ENCODE measurements at regions not wholly inside any gene's neighbourhood (a gene's known extent, or its start where the extent isn't known, plus 50 kb on each side); places are given as distances from the start of the nearest gene placed in this dataset.

DNA sequence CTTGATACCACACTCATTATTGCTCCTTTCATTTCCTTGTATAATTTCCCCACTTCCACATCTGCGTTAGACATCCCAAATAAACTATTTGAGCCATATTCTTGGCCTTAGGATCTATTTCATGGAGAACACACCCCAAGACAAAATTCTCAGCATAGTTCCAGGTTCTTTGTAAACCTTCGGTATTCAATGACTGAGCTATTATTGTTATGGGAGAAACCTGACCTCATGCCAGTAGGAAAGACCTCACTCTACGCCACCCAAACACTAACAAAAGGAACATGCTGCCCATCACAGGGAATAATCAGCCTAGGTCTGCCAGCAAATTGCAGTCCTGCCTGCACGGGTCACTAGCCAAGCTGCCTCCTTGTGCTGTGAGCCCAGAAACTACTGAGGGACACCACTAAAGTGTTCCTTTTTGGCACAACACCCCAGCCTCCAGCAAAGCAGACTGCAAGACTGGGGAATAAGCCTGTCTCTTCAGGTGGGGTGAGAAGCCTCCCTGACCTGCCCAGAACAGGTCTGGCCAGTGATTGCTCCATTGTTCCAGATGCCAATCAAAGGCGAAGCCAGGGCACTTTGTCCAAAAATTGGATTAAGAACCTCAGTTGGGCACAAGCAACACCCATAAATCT is 371.8 kb downstream of the MAFB start:
- Histone ChIP-seq H3K27me3 (ENCODE audit: control insufficient read depth in 2 of 2, insufficient read depth in 2 of 2, low read length in 2 of 2) (no peaks in the 10 kb centered on the region), H3K9ac (replicated peaks; ENCODE audit: extremely low read depth, insufficient read depth, low read length) (no peak overlapping the region), H3K79me2 (ENCODE audit: control insufficient read depth, insufficient read depth, low read length) (no peaks in the 10 kb centered on the region), H3K4me1 (ENCODE audit: control insufficient read depth, extremely low read depth, insufficient read depth, low read length) (no peaks in the 10 kb centered on the region), H3K4me2 (ENCODE audit: insufficient read depth, low read length) (no peak overlapping the region), H3K27ac (ENCODE audit: insufficient read depth, low read depth, low read length) (no peak overlapping the region), H3K9me3 (replicated peaks; ENCODE audit: control insufficient read depth, insufficient read depth, low read length) (no peaks in the 10 kb centered on the region), H3K9me1 (replicated peaks; ENCODE audit: control insufficient read depth, extremely low read depth, insufficient read depth, low read length) (no peaks in the 10 kb centered on the region), H4K20me1 (replicated peaks; ENCODE audit: control insufficient read depth, extremely low read depth, insufficient read depth, low read length) (no peaks in the 10 kb centered on the region), H3K4me3 (replicated peaks in 1 of 3; ENCODE audit: insufficient read depth in 1 of 3, low read depth in 1 of 3, low read length in 3 of 3) (no peak overlapping the region), H3K36me3 (ENCODE audit: control insufficient read depth in 2 of 2, extremely low read depth in 1 of 2, insufficient read depth in 2 of 2, low read length in 2 of 2) (no peaks in the 10 kb centered on the region), H2AFZ (ENCODE audit: low read depth, low read length) (no peak overlapping the region)
- intact Hi-C loops (cut with micrococcal nuclease) (no loop called here), dilution Hi-C loops (cut with MboI; ENCODE audit: extremely low pct_ligation_motif_present, low sequenced_read_pairs) (no loop called here)
- FAIRE-seq: no peak
- CTCF ChIA-PET: no interaction called here
- no peak for TF ChIP-seq POLR2AphosphoS5 (IDR thresholded peaks at IDR 0.05; ENCODE audit: insufficient read depth, low read depth, low read length)
- TF ChIP-seq JUN (IDR thresholded peaks at IDR 0.05; ENCODE audit: borderline replicate concordance, insufficient read depth, insufficient read length, low read depth): no peak
- no peak for TF ChIP-seq FOS (IDR thresholded peaks at IDR 0.05; ENCODE audit: borderline replicate concordance, insufficient read depth, low read length)
- no peak for TF ChIP-seq MYC (IDR thresholded peaks at IDR 0.05; ENCODE audit: low read depth, low read length)
- TF ChIP-seq, protein P1, sequence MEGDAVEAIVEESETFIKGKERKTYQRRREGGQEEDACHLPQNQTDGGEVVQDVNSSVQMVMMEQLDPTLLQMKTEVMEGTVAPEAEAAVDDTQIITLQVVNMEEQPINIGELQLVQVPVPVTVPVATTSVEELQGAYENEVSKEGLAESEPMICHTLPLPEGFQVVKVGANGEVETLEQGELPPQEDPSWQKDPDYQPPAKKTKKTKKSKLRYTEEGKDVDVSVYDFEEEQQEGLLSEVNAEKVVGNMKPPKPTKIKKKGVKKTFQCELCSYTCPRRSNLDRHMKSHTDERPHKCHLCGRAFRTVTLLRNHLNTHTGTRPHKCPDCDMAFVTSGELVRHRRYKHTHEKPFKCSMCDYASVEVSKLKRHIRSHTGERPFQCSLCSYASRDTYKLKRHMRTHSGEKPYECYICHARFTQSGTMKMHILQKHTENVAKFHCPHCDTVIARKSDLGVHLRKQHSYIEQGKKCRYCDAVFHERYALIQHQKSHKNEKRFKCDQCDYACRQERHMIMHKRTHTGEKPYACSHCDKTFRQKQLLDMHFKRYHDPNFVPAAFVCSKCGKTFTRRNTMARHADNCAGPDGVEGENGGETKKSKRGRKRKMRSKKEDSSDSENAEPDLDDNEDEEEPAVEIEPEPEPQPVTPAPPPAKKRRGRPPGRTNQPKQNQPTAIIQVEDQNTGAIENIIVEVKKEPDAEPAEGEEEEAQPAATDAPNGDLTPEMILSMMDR (IDR thresholded peaks at IDR 0.05; ENCODE audit: extremely low read depth in 1 of 2, insufficient read depth in 1 of 2, low read depth in 1 of 2, low read length in 2 of 2): no peak
- no peak for TF ChIP-seq GATA2 (IDR thresholded peaks at IDR 0.05; ENCODE audit: insufficient read depth, insufficient read length, low read depth, low read length)
- no peak for TF ChIP-seq MAX (IDR thresholded peaks at IDR 0.05; ENCODE audit: insufficient read depth, insufficient read length)
- TF ChIP-seq EZH2 (IDR thresholded peaks at IDR 0.05; ENCODE audit: borderline replicate concordance, low read depth, low read length, severe bottlenecking): no peak
- no peak for TF ChIP-seq POLR2A (IDR thresholded peaks at IDR 0.05; ENCODE audit: low read depth, low read length)
- no TSS peak for BruUV-seq (replicated peaks)
- no peak for DNase-seq (ENCODE audit: low read depth, low spot score)
- POLR2A ChIA-PET: no interaction called here
